ENCODE measurements at regions not wholly inside any gene's neighbourhood (a gene's known extent, or its start where the extent isn't known, plus 50 kb on each side); places are given as distances from the start of the nearest gene placed in this dataset.

- no peak for TF ChIP-seq CTCF (IDR thresholded peaks at IDR 0.05; ENCODE audit: low read depth, low read length)
- in situ Hi-C loops (cut with HindIII; ENCODE audit: low sequenced_read_pairs), result no loop called here
- DNase-seq (ENCODE audit: low read depth, low spot score), result no peak
- no peak overlapping the region for H3K4me3 ChIP-seq (ENCODE audit: low read depth, low read length)
These were observed 442.5 kb upstream of the ARRDC3 start for GRCh38 chr5:91825618-91826017.

- DNase-seq (ENCODE audit: low read depth, low spot score), result no peak
- TF ChIP-seq CTCF (IDR thresholded peaks at IDR 0.05; ENCODE audit: low read depth, low read length), result no peak
- in situ Hi-C loops (cut with HindIII; ENCODE audit: low sequenced_read_pairs), result no loop called here
- H3K4me3 ChIP-seq (ENCODE audit: low read depth, low read length), result no peak overlapping the region
These were observed 441.3 kb upstream of the ARRDC3 start for GRCh38 chr5:91824406-91824805.

- no peak for TF ChIP-seq CTCF (IDR thresholded peaks at IDR 0.05; ENCODE audit: low read depth, low read length)
- in situ Hi-C loops (cut with HindIII; ENCODE audit: low sequenced_read_pairs), result no loop called here
- no peak overlapping the region for H3K4me3 ChIP-seq (ENCODE audit: low read depth, low read length)
- DNase-seq (ENCODE audit: low read depth, low spot score), result no peak
These were observed 437.8 kb upstream of the ARRDC3 start for GRCh38 chr5:91820874-91821273.

GRCh38 chr5:91816681-91817080 is 433.6 kb upstream of the ARRDC3 start:
- TF ChIP-seq CTCF (IDR thresholded peaks at IDR 0.05; ENCODE audit: low read depth, low read length), result no peak
- in situ Hi-C loops (cut with HindIII; ENCODE audit: low sequenced_read_pairs), result no loop called here
- DNase-seq (ENCODE audit: low read depth, low spot score), result no peak

GRCh38 chr5:91797576-91797975 is 414.5 kb upstream of the ARRDC3 start:
- DNase-seq (ENCODE audit: low read depth, low spot score), result no peak
- in situ Hi-C loops (cut with HindIII; ENCODE audit: low sequenced_read_pairs), result no loop called here
- H3K4me3 ChIP-seq (ENCODE audit: low read depth, low read length), result no peak overlapping the region
- TF ChIP-seq CTCF (IDR thresholded peaks at IDR 0.05; ENCODE audit: low read depth, low read length), result no peak

More at GRCh38 chr5:91816681-91817080, 433.6 kb upstream of the ARRDC3 start:
- no peak overlapping the region for H3K4me3 ChIP-seq (ENCODE audit: low read depth, low read length)

GRCh38 chr5:91794856-91795548 is 411.9 kb upstream of the ARRDC3 start:
- DNase-seq (ENCODE audit: low read depth, low spot score), result no peak
- TF ChIP-seq CTCF (IDR thresholded peaks at IDR 0.05; ENCODE audit: low read depth, low read length), result no peak
- in situ Hi-C loops (cut with HindIII; ENCODE audit: low sequenced_read_pairs), result no loop called here
- no peak overlapping the region for H3K4me3 ChIP-seq (ENCODE audit: low read depth, low read length)
